MM.1S (cell line): ENCODE measurements at regions not wholly inside any gene's neighbourhood (a gene's known extent, or its start where the extent isn't known, plus 50 kb on each side); places are given as distances from the start of the nearest gene placed in this dataset.

Experiments used
- EZH2 ChIP-seq: fragments of 300-600 bp; sonication (generic); optimal IDR thresholded peaks from 2 replicates; pipeline ENCODE3; 2017; ENCODE audit warnings: low read depth, mild to moderate bottlenecking, antibody characterized with exemption, low read length, mixed read lengths
- TF ChIP-seq, protein P1 (sequence below): fragments of 300-600 bp; sonication (generic); IDR thresholded peaks from 2 replicates; pipeline ENCODE4 v1.5.1; 2016; ENCODE audit warnings: antibody characterized with exemption, low read length, mixed read lengths

GRCh38 chr10:6783471-6783870 lies 203.4 kb upstream of the PRKCQ start:
- no peak for TF ChIP-seq EZH2
- TF ChIP-seq, protein P1, sequence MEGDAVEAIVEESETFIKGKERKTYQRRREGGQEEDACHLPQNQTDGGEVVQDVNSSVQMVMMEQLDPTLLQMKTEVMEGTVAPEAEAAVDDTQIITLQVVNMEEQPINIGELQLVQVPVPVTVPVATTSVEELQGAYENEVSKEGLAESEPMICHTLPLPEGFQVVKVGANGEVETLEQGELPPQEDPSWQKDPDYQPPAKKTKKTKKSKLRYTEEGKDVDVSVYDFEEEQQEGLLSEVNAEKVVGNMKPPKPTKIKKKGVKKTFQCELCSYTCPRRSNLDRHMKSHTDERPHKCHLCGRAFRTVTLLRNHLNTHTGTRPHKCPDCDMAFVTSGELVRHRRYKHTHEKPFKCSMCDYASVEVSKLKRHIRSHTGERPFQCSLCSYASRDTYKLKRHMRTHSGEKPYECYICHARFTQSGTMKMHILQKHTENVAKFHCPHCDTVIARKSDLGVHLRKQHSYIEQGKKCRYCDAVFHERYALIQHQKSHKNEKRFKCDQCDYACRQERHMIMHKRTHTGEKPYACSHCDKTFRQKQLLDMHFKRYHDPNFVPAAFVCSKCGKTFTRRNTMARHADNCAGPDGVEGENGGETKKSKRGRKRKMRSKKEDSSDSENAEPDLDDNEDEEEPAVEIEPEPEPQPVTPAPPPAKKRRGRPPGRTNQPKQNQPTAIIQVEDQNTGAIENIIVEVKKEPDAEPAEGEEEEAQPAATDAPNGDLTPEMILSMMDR: no peak
